NB4 (cell line): ENCODE measurements at regions not wholly inside any gene's neighbourhood (a gene's known extent, or its start where the extent isn't known, plus 50 kb on each side); places are given as distances from the start of the nearest gene placed in this dataset.
"Not testable (repeated sequence)": the region's sequence is repeated elsewhere in the genome, so short reads cannot be mapped to it uniquely, and the experiment has no call there.

Experiments used
- DNase-seq: peaks from one replicate; pipeline ENCODE4 v3.0.0; 2010; ENCODE audit warnings: low read depth
- H3K4me3 ChIP-seq: one replicate; pipeline ENCODE4 v1.5.1; 2011; ENCODE audit warnings: mild to moderate bottlenecking, low read depth, low read length, moderate library complexity
- MYC ChIP-seq: IDR thresholded peaks from 2 replicates; pipeline ENCODE4 v1.6.1; 2011; ENCODE audit warnings: low read depth, low read length
- POLR2A ChIP-seq: IDR thresholded peaks from 2 replicates; pipeline ENCODE4 v1.6.1; 2011; ENCODE audit warnings: mild to moderate bottlenecking; ENCODE audit not compliant: insufficient read length; ENCODE audit errors: extremely low read depth
- TF ChIP-seq, protein P1 (sequence below): IDR thresholded peaks from 2 replicates; pipeline ENCODE4 v1.6.1; 2011; ENCODE audit warnings: low read depth, low read length
- TF ChIP-seq, protein P2 (sequence below): IDR thresholded peaks from one replicate; pipeline ENCODE4 v1.5.1; 2012; ENCODE audit warnings: low read depth, low read length

DNA sequence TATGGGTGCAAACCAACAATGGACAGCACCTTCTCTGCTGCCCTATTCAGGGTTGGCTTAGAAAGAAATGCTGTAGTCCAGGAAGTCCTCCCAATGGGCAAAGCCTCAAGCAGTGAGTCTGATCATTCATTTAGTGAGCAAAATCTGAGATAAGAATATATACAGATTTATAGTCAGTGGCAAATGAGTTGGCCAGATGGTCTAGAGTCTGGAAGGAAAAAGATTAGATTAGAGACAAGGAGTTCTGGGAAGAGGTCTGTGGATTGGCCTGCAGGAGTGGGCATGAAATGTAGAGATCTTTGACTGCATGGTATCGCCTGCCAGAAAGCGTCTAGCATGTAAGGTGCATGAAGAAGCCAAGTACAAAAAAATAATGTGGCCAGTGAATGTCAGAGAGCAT lies 201.9 kb upstream of the PTER start:
- H3K4me3 ChIP-seq: no peak overlapping the region
- TF ChIP-seq, protein P1, sequence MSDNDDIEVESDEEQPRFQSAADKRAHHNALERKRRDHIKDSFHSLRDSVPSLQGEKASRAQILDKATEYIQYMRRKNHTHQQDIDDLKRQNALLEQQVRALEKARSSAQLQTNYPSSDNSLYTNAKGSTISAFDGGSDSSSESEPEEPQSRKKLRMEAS: no peak
- TF ChIP-seq, protein P2, sequence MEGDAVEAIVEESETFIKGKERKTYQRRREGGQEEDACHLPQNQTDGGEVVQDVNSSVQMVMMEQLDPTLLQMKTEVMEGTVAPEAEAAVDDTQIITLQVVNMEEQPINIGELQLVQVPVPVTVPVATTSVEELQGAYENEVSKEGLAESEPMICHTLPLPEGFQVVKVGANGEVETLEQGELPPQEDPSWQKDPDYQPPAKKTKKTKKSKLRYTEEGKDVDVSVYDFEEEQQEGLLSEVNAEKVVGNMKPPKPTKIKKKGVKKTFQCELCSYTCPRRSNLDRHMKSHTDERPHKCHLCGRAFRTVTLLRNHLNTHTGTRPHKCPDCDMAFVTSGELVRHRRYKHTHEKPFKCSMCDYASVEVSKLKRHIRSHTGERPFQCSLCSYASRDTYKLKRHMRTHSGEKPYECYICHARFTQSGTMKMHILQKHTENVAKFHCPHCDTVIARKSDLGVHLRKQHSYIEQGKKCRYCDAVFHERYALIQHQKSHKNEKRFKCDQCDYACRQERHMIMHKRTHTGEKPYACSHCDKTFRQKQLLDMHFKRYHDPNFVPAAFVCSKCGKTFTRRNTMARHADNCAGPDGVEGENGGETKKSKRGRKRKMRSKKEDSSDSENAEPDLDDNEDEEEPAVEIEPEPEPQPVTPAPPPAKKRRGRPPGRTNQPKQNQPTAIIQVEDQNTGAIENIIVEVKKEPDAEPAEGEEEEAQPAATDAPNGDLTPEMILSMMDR: no peak
- no peak for TF ChIP-seq MYC
- no peak for TF ChIP-seq POLR2A
- DNase-seq: no peak

DNA sequence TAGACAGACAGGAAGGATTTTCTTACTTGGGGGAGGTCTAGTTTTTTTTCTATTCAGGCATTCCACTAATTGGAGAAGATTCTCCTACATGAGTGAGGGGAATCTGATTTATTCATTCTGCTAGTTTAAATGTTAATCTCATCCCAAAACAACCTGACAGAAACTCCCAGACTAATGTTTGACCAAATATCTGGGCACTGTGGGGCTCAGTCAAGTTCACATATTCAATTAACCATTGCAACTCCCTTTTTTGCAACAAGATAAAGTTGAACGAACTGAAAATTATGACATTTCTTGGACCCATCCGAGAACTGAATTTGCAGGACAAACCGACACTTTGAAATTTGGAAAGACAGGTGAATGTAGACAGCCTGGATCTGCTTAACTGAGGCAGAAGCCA lies 194.4 kb upstream of the PTER start:
- TF ChIP-seq, protein P2: no peak
- TF ChIP-seq POLR2A: no peak
- TF ChIP-seq, protein P1: no peak
- no peak for TF ChIP-seq MYC
- DNase-seq: no peak
- H3K4me3 ChIP-seq: no peak overlapping the region

DNA sequence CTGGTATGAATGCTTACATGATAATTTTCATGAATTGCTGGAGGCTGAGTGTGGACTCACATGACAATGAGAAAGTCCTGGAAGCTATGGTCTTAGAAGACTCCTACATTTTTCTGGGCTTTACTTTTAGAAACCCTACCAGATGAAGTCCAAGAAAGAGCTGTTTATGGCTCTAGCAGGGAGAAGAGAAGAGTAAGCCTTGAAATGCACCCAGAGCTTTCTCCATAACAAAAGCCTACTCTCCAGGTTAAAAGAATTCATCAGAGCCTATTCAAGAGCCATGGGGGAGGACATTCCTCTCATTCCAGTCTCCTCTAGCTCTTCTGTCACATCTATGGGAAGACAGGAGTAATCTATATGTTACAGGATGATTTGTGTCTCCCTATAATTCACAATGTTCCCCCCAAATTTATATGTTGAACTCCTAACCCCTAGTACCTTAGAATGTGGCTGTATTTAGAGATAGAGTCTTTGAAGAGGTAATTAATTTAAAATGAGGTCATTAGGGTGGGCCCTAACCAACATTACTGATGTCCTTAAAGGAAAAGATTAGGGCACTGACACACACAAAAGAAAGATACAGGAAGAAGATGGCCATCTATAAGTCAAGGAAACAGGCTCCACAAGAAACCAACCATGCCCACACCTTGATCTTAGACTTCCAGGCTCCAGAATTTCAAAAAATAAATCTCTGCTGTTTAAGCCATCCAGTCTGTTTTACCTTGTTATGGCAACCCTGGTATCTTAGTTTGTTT lies 193.8 kb upstream of the PTER start:
- no peak for DNase-seq
- TF ChIP-seq, protein P1: no peak
- TF ChIP-seq, protein P2: no peak
- TF ChIP-seq POLR2A: no peak
- TF ChIP-seq MYC: no peak
- H3K4me3 ChIP-seq: no peak overlapping the region

DNA sequence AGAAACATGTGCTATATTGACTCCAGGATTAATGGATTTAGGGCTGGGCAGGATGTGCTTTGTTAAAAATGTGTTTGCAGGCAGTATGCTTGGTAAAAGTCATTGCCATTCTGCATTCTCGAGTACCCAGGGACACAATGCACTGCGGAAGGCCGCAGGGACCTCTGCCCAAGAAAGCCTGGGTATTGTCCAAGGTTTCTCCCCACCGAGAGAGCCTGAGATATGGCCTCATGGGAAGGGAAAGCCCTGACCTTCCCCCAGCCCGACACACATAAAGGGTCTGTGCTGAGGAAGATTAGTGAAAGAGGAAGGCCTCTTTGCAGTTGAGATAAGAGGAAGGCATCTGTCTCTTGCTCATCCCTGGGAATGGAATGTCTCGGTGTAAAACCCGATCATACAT lies 186.7 kb upstream of the PTER start:
- not testable (repeated sequence) for H3K4me3 ChIP-seq, DNase-seq

DNA sequence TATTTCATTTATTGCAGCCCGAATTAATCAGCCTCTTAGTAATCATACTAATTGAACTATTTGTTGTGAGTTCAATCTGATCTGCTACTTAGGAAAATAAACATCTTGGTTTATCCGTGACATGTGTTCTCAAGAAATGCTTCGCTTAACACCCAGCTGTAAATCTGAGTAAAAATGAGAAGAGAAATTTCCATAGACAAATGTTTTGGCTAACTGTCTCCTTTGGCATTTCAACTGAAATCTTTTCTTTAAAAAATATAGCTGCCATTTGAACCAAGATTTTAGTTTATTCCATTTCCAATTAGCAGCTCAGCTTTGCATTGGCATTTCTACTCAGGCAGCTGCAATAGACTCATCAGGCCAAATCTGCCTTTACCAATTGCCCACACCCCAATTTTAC lies 180.5 kb upstream of the PTER start:
- TF ChIP-seq, protein P1: no peak
- H3K4me3 ChIP-seq: no peak overlapping the region
- no peak for DNase-seq

DNA sequence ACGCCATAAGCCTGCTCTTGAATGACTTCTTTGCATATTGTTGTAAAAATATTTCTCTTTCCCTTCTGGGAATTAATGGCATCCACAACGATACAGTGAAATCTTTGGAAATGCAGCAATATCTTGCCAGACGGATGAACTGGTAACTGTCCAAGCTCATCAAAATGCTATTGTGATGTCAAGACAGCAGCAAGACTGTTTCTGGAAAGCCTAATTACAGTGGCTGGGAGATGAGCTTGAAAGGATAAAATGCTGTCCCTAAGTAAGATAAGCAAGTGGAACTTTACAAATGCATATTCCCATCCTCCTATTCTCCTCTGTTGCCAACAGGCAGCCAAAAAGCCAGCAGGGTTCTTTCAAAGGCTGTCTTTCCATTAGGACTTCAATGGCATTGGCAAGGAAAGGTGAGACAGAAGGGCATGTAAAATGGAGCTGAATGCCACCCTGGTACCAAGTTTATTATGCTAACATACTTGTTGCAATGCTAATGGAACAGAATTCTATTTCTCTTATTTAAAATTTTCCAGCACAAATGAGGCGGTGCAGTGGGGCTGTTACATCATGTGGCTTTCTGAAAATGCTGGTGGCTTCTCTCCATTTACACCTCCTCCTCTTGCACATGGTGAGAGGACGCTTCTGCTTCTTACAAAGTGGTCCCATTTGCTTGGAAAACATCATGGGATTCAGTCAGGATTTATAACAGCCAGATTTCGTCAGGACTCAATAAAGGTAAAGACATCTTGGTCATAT lies 178.3 kb upstream of the PTER start:
- no peak for DNase-seq
- no peak overlapping the region for H3K4me3 ChIP-seq
- TF ChIP-seq, protein P1: no peak
- no peak for TF ChIP-seq MYC
- TF ChIP-seq POLR2A: no peak
- TF ChIP-seq, protein P2: no peak
